Lung (tissue), 11 donors: ENCODE measurements at regions not wholly inside any gene's neighbourhood (a gene's known extent, or its start where the extent isn't known, plus 50 kb on each side); places are given as distances from the start of the nearest gene placed in this dataset.

ENCODE experiments used
- ATAC-seq: fragments of 200-7000 bp; cut with Tn5 transposase; one replicate; pipeline ENCODE4 v1.9.1; 2020; ENCODE audit warnings: moderate number of reproducible peaks; ENCODE audit not compliant: insufficient read depth, low FRiP score
- DNase-seq, 3 donors: peaks; one replicate each; pipeline ENCODE4 v3.0.0-alpha.2; 2013 to 2017
- H3K27ac ChIP-seq, 2 donors: one replicate each; pipeline ENCODE4 v1.5.1; 2013; ENCODE audit warnings: mild to moderate bottlenecking in 2 of 2, moderate library complexity in 2 of 2, control low read depth in 1 of 2, inconsistent platforms in 1 of 2, low read depth in 1 of 2, low read length in 1 of 2
- H3K27me3 ChIP-seq, 3 donors: one replicate each; pipeline ENCODE4 v1.5.1; 2013; ENCODE audit warnings: low read length in 2 of 3; ENCODE audit not compliant: control insufficient read depth in 3 of 3, insufficient read depth in 3 of 3
- H3K36me3 ChIP-seq, 4 donors: one replicate each; pipeline ENCODE4 v1.5.1; 2013; ENCODE audit warnings: low read length in 4 of 4, mild to moderate bottlenecking in 1 of 4, moderate library complexity in 1 of 4; ENCODE audit not compliant: control insufficient read depth in 4 of 4, insufficient read depth in 4 of 4
- H3K4me1 ChIP-seq, 5 donors: one replicate each; pipeline ENCODE4 v1.5.1; 2013; ENCODE audit warnings: low read length in 5 of 5, mild to moderate bottlenecking in 2 of 5, moderate library complexity in 1 of 5; ENCODE audit not compliant: control insufficient read depth in 5 of 5, insufficient read depth in 5 of 5
- H3K4me3 ChIP-seq: one replicate; pipeline ENCODE4 v1.5.1; 2013; ENCODE audit warnings: mild to moderate bottlenecking, control low read depth, moderate library complexity
- H3K9ac ChIP-seq, 2 donors: one replicate each; pipeline ENCODE4 v1.5.1; 2013; ENCODE audit warnings: low read length in 2 of 2, control low read depth in 1 of 2; ENCODE audit not compliant: insufficient read depth in 1 of 2
- H3K9me3 ChIP-seq, 4 donors: one replicate each; pipeline ENCODE4 v1.5.1; 2013; ENCODE audit warnings: low read length in 3 of 4, mild to moderate bottlenecking in 1 of 4, moderate library complexity in 1 of 4; ENCODE audit not compliant: control insufficient read depth in 4 of 4, insufficient read depth in 3 of 4
- CTCF ChIP-seq: IDR thresholded peaks from 2 replicates; pipeline ENCODE4 v1.5.1; 2012; ENCODE audit warnings: mild to moderate bottlenecking; ENCODE audit errors: control extremely low read depth, extremely low read depth
- WGBS, 2 donors: extraction: QIAGEN DNeasy Blood & Tissue Kit; methylation state at CpG; one replicate each; pipeline ENCODE4 v1.1.7; 2013; 5-methylcytosine and 5-hydroxymethylcytosine counted together
- donor health status: control.
- donor health status: control.
- donor health status: Bipolar disorder and iron deficiency.
- donor health status: healthy.
- donor health status: DM: yes; HTN: yes; CAD: no.

DNA sequence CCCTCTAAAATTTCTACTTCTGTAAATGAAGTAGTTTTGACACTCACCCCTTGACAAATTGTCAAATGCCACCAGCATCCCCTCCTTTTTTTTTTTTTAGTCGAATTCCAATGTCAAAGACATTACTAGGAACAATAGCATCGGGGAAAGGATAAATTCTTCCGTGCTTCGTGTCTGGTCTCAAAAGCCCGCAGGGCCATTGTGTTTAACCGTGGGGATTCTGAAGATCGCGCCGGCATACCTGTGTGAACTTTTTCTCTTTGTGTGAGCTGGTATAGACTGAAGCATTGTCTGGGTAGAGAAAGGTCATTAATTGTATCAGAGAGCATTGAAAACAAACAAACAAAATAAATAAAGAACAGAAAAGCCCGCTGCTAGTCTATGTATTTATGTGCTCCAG is 313.9 kb downstream of the ASMT start:
- Histone ChIP-seq H3K36me3 (no peaks in the 10 kb centered on the region), H3K27me3 (peaks cover 0 to 4% (median 0%) of the 10 kb centered on the region in 3 donors), H3K9me3 (no peaks in the 10 kb centered on the region), H3K4me1 (peaks cover 0 to 4% (median 0%) of the 10 kb centered on the region in 5 donors), H3K9ac (no peak overlapping the region), H3K27ac (no peak overlapping the region), H3K4me3 (no peak overlapping the region)
- DNase-seq = no peak
- TF ChIP-seq CTCF = no peak
- WGBS, 2 donors = 83 to 86% methylated on average over 10 of the region's 10 CpGs
- no peak for ATAC-seq

DNA sequence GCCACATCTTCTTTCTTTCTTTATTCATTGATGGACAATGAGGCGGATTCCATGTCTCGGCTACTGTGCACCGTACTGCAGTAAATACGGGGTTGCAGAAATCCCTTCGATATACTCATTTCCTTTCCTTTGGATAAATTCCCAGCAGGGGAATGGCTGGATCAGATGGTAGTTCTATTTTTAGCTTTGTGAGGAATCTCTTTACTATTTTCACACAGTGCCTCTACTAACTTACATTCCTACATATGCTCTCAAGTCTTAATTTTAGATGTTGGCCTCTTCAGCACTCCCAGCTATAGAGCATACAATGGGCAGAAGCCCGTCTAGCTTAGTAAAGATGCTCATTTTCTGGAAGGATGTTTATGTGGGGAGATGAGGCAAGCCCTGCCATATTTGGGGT is 317.4 kb downstream of the ASMT start:
- Histone ChIP-seq H3K27ac (no peak overlapping the region), H3K9ac (no peak overlapping the region), H3K4me3 (no peak overlapping the region), H3K36me3 (no peaks in the 10 kb centered on the region), H3K27me3 (no peaks in the 10 kb centered on the region), H3K9me3 (no peaks in the 10 kb centered on the region), H3K4me1 (peaks cover 0 to 4% (median 0%) of the 10 kb centered on the region in 5 donors)
- no peak for TF ChIP-seq CTCF
- no peak for ATAC-seq
- WGBS, 2 donors = 74 to 85% methylated on average over 6 of the region's 6 CpGs
- peak in 1 of 3 donors; percentile 39 for DNase-seq

DNA sequence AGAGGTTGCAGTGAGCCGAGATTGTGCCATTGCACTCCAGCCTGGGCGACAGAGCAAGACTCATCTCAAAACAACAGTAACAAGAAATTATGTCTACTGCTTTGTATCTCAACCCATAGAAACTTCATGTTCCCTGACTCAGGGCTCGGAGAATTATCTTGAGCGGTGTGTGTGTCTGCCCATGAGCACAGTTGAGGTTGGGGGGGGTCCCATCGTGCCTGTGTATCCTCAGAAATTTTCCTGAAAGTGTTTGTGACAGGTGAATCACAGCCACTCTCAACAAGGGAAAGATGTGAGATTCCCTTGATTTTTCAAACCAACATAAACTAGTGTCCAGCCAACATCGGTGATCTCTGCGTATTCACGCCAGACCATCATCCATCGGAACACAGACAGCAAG is 319.1 kb downstream of the ASMT start:
- DNase-seq (no peak), ATAC-seq (no peak)
- H3K27me3 ChIP-seq = no peaks in the 10 kb centered on the region
- WGBS, 2 donors = 91 to 96% methylated on average over 9 of the region's 9 CpGs
- H3K36me3 ChIP-seq = no peaks in the 10 kb centered on the region
- no peak overlapping the region for H3K4me3 ChIP-seq
- H3K9ac ChIP-seq = no peak overlapping the region
- H3K27ac ChIP-seq = no peak overlapping the region
- peaks cover 0 to 4% (median 0%) of the 10 kb centered on the region in 5 donors for H3K4me1 ChIP-seq
- peaks cover 0 to 5% (median 0%) of the 10 kb centered on the region in 4 donors for H3K9me3 ChIP-seq
- no peak for TF ChIP-seq CTCF

- Histone ChIP-seq H3K9ac (no peak overlapping the region), H3K4me1 (peaks cover 0 to 4% (median 0%) of the 10 kb centered on the region in 5 donors), H3K36me3 (no peaks in the 10 kb centered on the region), H3K27me3 (no peaks in the 10 kb centered on the region), H3K9me3 (peaks cover 0 to 5% (median 0%) of the 10 kb centered on the region in 4 donors), H3K27ac (no peak overlapping the region), H3K4me3 (no peak overlapping the region)
- ATAC-seq (no peak), DNase-seq (no peak)
- TF ChIP-seq CTCF = no peak
- 68 to 78% methylated on average over 4 of the region's 4 CpGs for WGBS, 2 donors
Measured at GRCh38 chrX:1935805-1936204, 320.9 kb downstream of the ASMT start.
